LNCaP clone FGC (cell line): ENCODE measurements at regions not wholly inside any gene's neighbourhood (a gene's known extent, or its start where the extent isn't known, plus 50 kb on each side); places are given as distances from the start of the nearest gene placed in this dataset.

ENCODE experiments used
- DNase-seq: peaks from one replicate; pipeline ENCODE4 v3.0.0-alpha.2; 2011; ENCODE audit warnings: low read depth
- H3K4me3 ChIP-seq: 2 replicates; pipeline ENCODE4 v1.5.1; 2011; ENCODE audit warnings: mild to moderate bottlenecking, low read depth, low read length, control low read depth
- TF ChIP-seq, protein P1 (sequence below): IDR thresholded peaks from 2 replicates; pipeline ENCODE4 v1.5.1; 2012; ENCODE audit warnings: mild to moderate bottlenecking; ENCODE audit not compliant: control insufficient read depth, insufficient read depth; ENCODE audit errors: extremely low read depth

- no peak overlapping the region for H3K4me3 ChIP-seq
- DNase-seq = no peak
- TF ChIP-seq, protein P1, sequence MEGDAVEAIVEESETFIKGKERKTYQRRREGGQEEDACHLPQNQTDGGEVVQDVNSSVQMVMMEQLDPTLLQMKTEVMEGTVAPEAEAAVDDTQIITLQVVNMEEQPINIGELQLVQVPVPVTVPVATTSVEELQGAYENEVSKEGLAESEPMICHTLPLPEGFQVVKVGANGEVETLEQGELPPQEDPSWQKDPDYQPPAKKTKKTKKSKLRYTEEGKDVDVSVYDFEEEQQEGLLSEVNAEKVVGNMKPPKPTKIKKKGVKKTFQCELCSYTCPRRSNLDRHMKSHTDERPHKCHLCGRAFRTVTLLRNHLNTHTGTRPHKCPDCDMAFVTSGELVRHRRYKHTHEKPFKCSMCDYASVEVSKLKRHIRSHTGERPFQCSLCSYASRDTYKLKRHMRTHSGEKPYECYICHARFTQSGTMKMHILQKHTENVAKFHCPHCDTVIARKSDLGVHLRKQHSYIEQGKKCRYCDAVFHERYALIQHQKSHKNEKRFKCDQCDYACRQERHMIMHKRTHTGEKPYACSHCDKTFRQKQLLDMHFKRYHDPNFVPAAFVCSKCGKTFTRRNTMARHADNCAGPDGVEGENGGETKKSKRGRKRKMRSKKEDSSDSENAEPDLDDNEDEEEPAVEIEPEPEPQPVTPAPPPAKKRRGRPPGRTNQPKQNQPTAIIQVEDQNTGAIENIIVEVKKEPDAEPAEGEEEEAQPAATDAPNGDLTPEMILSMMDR = no peak
Observed at GRCh38 chr18:78390348-78390951, 589.2 kb upstream of the SALL3 start.

GRCh38 chr18:78390952-78391348 is 588.7 kb upstream of the SALL3 start:
- no peak for DNase-seq
- TF ChIP-seq, protein P1 = no peak
- H3K4me3 ChIP-seq = no peak overlapping the region

- DNase-seq = no peak
- TF ChIP-seq, protein P1 = no peak
- no peak overlapping the region for H3K4me3 ChIP-seq
Observed at GRCh38 chr18:78393086-78393862, 586.3 kb upstream of the SALL3 start.

DNA sequence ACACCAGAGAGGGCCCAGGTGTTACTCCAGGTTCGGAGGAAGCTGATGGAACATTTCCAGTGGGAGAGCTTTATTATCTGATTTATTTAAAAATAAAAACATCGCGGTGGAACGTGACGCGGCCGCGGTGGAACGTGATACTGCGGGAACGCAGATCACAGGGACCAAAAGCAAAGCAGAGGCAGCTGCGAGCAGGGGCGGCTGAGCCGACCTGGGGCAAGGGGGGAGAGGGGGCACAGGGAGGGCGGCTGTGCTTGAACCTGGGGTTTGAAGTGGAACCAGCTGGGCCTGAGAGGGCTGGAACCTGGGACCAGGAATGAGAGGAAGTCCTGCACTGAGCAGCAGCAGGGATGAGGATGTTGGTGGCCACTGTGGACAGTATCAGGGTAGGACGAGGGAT is 583.5 kb upstream of the SALL3 start:
- TF ChIP-seq, protein P1 = no peak
- no peak overlapping the region for H3K4me3 ChIP-seq
- DNase-seq = no peak

- DNase-seq = no peak
Observed at GRCh38 chr18:78396756-78397155, 582.9 kb upstream of the SALL3 start.

GRCh38 chr18:78399992-78400503 is 579.6 kb upstream of the SALL3 start:
- no peak overlapping the region for H3K4me3 ChIP-seq
- TF ChIP-seq, protein P1 = no peak
- DNase-seq = no peak

More at GRCh38 chr18:78396756-78397155, 582.9 kb upstream of the SALL3 start:
- TF ChIP-seq, protein P1 = no peak
- H3K4me3 ChIP-seq = no peak overlapping the region
